ENCODE measurements at regions not wholly inside any gene's neighbourhood (a gene's known extent, or its start where the extent isn't known, plus 50 kb on each side); places are given as distances from the start of the nearest gene placed in this dataset.

- TF ChIP-seq EZH2phosphoT487 (IDR thresholded peaks at IDR 0.05; ENCODE audit: insufficient read depth, low read depth) (no peak), EZH2 (IDR thresholded peaks at IDR 0.05; ENCODE audit: insufficient read depth, poor library complexity, severe bottlenecking) (no peak)
These were observed 398.3 kb upstream of the MPDZ start for GRCh38 chr9:13677801-13678200.

All from GM23248 (cell line).